Peyer's patch (tissue), 4 donors: ENCODE measurements at regions not wholly inside any gene's neighbourhood (a gene's known extent, or its start where the extent isn't known, plus 50 kb on each side); places are given as distances from the start of the nearest gene placed in this dataset.

ENCODE experiments used
- POLR2A ChIP-seq, 2 donors: fragments of 450-650 bp; IDR thresholded peaks; one replicate each; pipeline ENCODE4 v1.5.1; 2017; ENCODE audit warnings: antibody characterized with exemption in 2 of 2, mild to moderate bottlenecking in 2 of 2, moderate library complexity in 2 of 2
- TF ChIP-seq, protein P1 (sequence below), 6 experiments: fragments of 450-650 bp in 4 of 6; fragments of 200-600 bp in 2 of 6; sonication (generic) in 1 of 6; IDR thresholded peaks; one replicate each; pipeline ENCODE4 v1.5.1; 2017 to 2019; ENCODE audit warnings: antibody characterized with exemption in 6 of 6, mild to moderate bottlenecking in 3 of 6, moderate library complexity in 1 of 6

DNA sequence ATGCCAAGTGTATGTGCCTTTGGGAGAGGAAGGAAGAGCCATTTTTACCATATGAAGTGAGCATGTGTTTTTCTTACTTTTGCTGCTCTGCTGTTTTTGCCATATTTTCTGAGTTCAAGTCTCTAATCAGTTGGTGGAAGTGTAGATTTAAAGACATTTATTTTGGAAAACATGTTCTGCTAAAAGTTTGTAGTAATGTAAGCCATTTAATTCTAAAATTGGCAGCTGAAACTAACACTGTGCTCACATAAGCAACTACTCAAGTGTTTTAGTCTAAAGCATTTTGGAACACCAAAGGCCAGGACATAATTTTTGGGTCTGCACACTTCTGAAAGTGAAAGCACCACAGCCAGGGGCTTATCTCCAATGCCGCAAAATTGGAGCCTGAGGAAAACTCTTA lies 363.4 kb upstream of the ZNF608 start:
- TF ChIP-seq, protein P1, sequence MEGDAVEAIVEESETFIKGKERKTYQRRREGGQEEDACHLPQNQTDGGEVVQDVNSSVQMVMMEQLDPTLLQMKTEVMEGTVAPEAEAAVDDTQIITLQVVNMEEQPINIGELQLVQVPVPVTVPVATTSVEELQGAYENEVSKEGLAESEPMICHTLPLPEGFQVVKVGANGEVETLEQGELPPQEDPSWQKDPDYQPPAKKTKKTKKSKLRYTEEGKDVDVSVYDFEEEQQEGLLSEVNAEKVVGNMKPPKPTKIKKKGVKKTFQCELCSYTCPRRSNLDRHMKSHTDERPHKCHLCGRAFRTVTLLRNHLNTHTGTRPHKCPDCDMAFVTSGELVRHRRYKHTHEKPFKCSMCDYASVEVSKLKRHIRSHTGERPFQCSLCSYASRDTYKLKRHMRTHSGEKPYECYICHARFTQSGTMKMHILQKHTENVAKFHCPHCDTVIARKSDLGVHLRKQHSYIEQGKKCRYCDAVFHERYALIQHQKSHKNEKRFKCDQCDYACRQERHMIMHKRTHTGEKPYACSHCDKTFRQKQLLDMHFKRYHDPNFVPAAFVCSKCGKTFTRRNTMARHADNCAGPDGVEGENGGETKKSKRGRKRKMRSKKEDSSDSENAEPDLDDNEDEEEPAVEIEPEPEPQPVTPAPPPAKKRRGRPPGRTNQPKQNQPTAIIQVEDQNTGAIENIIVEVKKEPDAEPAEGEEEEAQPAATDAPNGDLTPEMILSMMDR (IDR thresholded peaks at IDR 0.05), result no peak
- TF ChIP-seq POLR2A (IDR thresholded peaks at IDR 0.05), result no peak
